ENCODE measurements at regions not wholly inside any gene's neighbourhood (a gene's known extent, or its start where the extent isn't known, plus 50 kb on each side); places are given as distances from the start of the nearest gene placed in this dataset.

GRCh38 chr11:127057126-127057525, 56.6 kb upstream of the KIRREL3 start:
- H3K4me1 Mint-ChIP-seq, result no peaks in the 10 kb centered on the region
- no peaks in the 10 kb centered on the region for H3K9me3 Mint-ChIP-seq (ENCODE audit: low read depth)
- H3K27ac Mint-ChIP-seq, result no peak overlapping the region
- H3K27me3 Mint-ChIP-seq, result no peaks in the 10 kb centered on the region
- DNase-seq, result no peak
- ATAC-seq, result no peak
- no peak overlapping the region for H3K4me3 Mint-ChIP-seq
- CTCF ChIA-PET, result no interaction called here
- H3K36me3 Mint-ChIP-seq, result no peaks in the 10 kb centered on the region

- Mint-ChIP-seq H3K27me3 (no peaks in the 10 kb centered on the region), H3K4me1 (no peaks in the 10 kb centered on the region), H3K9me3 (ENCODE audit: low read depth) (no peaks in the 10 kb centered on the region), H3K27ac (no peak overlapping the region), H3K4me3 (no peak overlapping the region), H3K36me3 (no peaks in the 10 kb centered on the region)
- ATAC-seq, result no peak
- CTCF ChIA-PET, result no interaction called here
- no peak for DNase-seq
Measured at GRCh38 chr11:127056338-127056971, 55.9 kb upstream of the KIRREL3 start.

GRCh38 chr11:127055236-127055635, 54.7 kb upstream of the KIRREL3 start:
- no peak overlapping the region for H3K4me3 Mint-ChIP-seq
- CTCF ChIA-PET, result no interaction called here
- no peak overlapping the region for H3K27ac Mint-ChIP-seq
- H3K4me1 Mint-ChIP-seq, result no peaks in the 10 kb centered on the region
- no peaks in the 10 kb centered on the region for H3K9me3 Mint-ChIP-seq (ENCODE audit: low read depth)
- DNase-seq (no peak), ATAC-seq (no peak)
- H3K27me3 Mint-ChIP-seq, result no peaks in the 10 kb centered on the region
- no peaks in the 10 kb centered on the region for H3K36me3 Mint-ChIP-seq

GRCh38 chr11:127054153-127054552, 53.6 kb upstream of the KIRREL3 start:
- H3K4me1 Mint-ChIP-seq, result no peaks in the 10 kb centered on the region
- no peaks in the 10 kb centered on the region for H3K27me3 Mint-ChIP-seq
- no peak for ATAC-seq
- no peak for DNase-seq
- H3K36me3 Mint-ChIP-seq, result no peaks in the 10 kb centered on the region
- H3K27ac Mint-ChIP-seq, result no peak overlapping the region
- no peaks in the 10 kb centered on the region for H3K9me3 Mint-ChIP-seq (ENCODE audit: low read depth)
- CTCF ChIA-PET, result no interaction called here
- H3K4me3 Mint-ChIP-seq, result no peak overlapping the region

GRCh38 chr11:127052404-127052803, 51.8 kb upstream of the KIRREL3 start:
- no peaks in the 10 kb centered on the region for H3K9me3 Mint-ChIP-seq (ENCODE audit: low read depth)

More at GRCh38 chr11:127052404-127052803, 51.8 kb upstream of the KIRREL3 start:
- H3K4me3 Mint-ChIP-seq, result no peak overlapping the region
- CTCF ChIA-PET, result no interaction called here
- ATAC-seq (no peak), DNase-seq (no peak)
- H3K27ac Mint-ChIP-seq, result no peak overlapping the region
- H3K27me3 Mint-ChIP-seq, result no peaks in the 10 kb centered on the region
- H3K36me3 Mint-ChIP-seq, result no peaks in the 10 kb centered on the region
- H3K4me1 Mint-ChIP-seq, result no peaks in the 10 kb centered on the region
